Vagina (tissue), 2 donors: ENCODE measurements at regions not wholly inside any gene's neighbourhood (a gene's known extent, or its start where the extent isn't known, plus 50 kb on each side); places are given as distances from the start of the nearest gene placed in this dataset.

Source experiments
- CTCF ChIP-seq, 3 experiments: fragments of 450-650 bp in 2 of 3; fragments of 200-600 bp in 1 of 3; sonication (generic) in 1 of 3; IDR thresholded peaks; one replicate each; pipeline ENCODE4 v1.5.1; 2017 to 2019; ENCODE audit warnings: antibody characterized with exemption in 3 of 3, mild to moderate bottlenecking in 2 of 3, moderate library complexity in 2 of 3
- POLR2A ChIP-seq, 2 donors: fragments of 450-650 bp; IDR thresholded peaks; one replicate each; pipeline ENCODE4 v1.6.1; 2017; ENCODE audit warnings: antibody characterized with exemption in 2 of 2, mild to moderate bottlenecking in 2 of 2, moderate library complexity in 2 of 2

- TF ChIP-seq CTCF (IDR thresholded peaks at IDR 0.05) = no peak
- no peak for TF ChIP-seq POLR2A (IDR thresholded peaks at IDR 0.05)
Observed at GRCh38 chr3:146747928-146748327, 142.8 kb upstream of the PLSCR5 start.
